ENCODE measurements at regions not wholly inside any gene's neighbourhood (a gene's known extent, or its start where the extent isn't known, plus 50 kb on each side); places are given as distances from the start of the nearest gene placed in this dataset.

DNA sequence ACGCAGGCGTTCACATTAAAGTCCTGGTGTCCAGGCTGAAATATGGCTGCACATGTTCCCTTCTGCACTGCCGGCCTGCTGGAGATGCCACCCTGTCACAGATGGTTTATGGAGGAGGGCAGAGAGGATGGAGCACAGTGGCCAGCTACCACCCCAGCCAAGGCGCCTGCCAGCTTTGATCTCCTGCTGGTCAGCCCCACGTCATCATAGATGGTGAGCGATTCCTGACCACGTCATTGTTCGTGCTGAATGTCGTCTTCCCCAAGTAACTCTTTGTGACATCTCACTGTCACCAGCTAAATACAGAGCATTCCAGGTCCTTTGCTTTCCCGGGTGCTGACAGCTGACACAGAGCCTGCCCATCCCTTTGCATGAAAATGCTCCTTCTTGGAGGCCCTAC lies 248.3 kb downstream of the TTC32 start:
- TF ChIP-seq EZH2 (IDR thresholded peaks at IDR 0.05; ENCODE audit: insufficient read depth, poor library complexity, severe bottlenecking), result no peak
- no peak for TF ChIP-seq EZH2phosphoT487 (IDR thresholded peaks at IDR 0.05; ENCODE audit: insufficient read depth, low read depth)
